ENCODE measurements at regions not wholly inside any gene's neighbourhood (a gene's known extent, or its start where the extent isn't known, plus 50 kb on each side); places are given as distances from the start of the nearest gene placed in this dataset.
A peak's percentile ranks its signal among the peaks of the same experiment; 100 is the strongest.

GRCh38 chr4:54542540-54543041, 115.2 kb upstream of the KIT start:
- TF ChIP-seq NFRKB (IDR thresholded peaks at IDR 0.05; ENCODE audit: low read depth), result no peak
- no peak for TF ChIP-seq CTCF (IDR thresholded peaks at IDR 0.05 in 2 of 3, conservative IDR thresholded peaks at IDR 0.05 in 1 of 3; ENCODE audit: insufficient read depth in 2 of 3, low read depth in 1 of 3, low read length in 3 of 3)
- no peak for TF ChIP-seq MLLT1 (IDR thresholded peaks at IDR 0.05)
- TF ChIP-seq KLF13 (tag; IDR thresholded peaks at IDR 0.05; ENCODE audit: borderline replicate concordance, low read depth), result no peak
- TF ChIP-seq PKNOX1 (IDR thresholded peaks at IDR 0.05), result peak; percentile 84
- TF ChIP-seq NR2F6 (CRISPR knock-in tag; IDR thresholded peaks at IDR 0.05), result no peak
- no peak for TF ChIP-seq TCF7 (IDR thresholded peaks at IDR 0.05; ENCODE audit: borderline replicate concordance)
- no peak for TF ChIP-seq EZH2 (IDR thresholded peaks at IDR 0.05; ENCODE audit: borderline replicate concordance, low read depth, low read length)
- TF ChIP-seq NR2C2 (CRISPR knock-in tag; IDR thresholded peaks at IDR 0.05), result no peak
- no peak for TF ChIP-seq NR2C2 (tag; IDR thresholded peaks at IDR 0.05)
- 0 out of 2 replicates have a peak, but pooled peaks have one; percentile 23 for TF ChIP-seq MAFK (IDR thresholded peaks at IDR 0.05; ENCODE audit: low read length)
